ENCODE measurements at regions not wholly inside any gene's neighbourhood (a gene's known extent, or its start where the extent isn't known, plus 50 kb on each side); places are given as distances from the start of the nearest gene placed in this dataset.

- Histone ChIP-seq H3K79me2 (ENCODE audit: insufficient read depth, low read length) (no peaks in the 10 kb centered on the region), H3K9me3 (ENCODE audit: control insufficient read depth in 1 of 2, insufficient read depth in 1 of 2, low read depth in 1 of 2, low read length in 2 of 2) (no peaks in the 10 kb centered on the region), H3K9me2 (ENCODE audit: insufficient read depth) (no peaks in the 10 kb centered on the region), H4K20me1 (ENCODE audit: insufficient read depth) (no peaks in the 10 kb centered on the region), H3K36me3 (ENCODE audit: control insufficient read depth in 1 of 2, insufficient read depth in 2 of 2, low read length in 2 of 2) (no peaks in the 10 kb centered on the region), H3K4me1 (ENCODE audit: control insufficient read depth in 1 of 2, insufficient read depth in 2 of 2, low read length in 2 of 2) (no peaks in the 10 kb centered on the region), H3K27ac (ENCODE audit: low read depth, low read length) (no peak overlapping the region), H3K27me3 (ENCODE audit: insufficient read depth, low read length) (no peaks in the 10 kb centered on the region), H3K4me3 (replicated peaks in 1 of 2; ENCODE audit: low read depth in 1 of 2, low read length in 2 of 2) (no peak overlapping the region), H3K9ac (ENCODE audit: low read length) (no peak overlapping the region), H3K4me2 (ENCODE audit: low read length) (no peak overlapping the region), H2AFZ (ENCODE audit: low read depth, low read length, poor library complexity, severe bottlenecking) (no peak overlapping the region)
- ChIA-PET POLR2A (no interaction called here), RAD21 (ENCODE audit: low non-redundant PET in 1 of 2, low total read pairs in 2 of 2, uncharacterized antibody in 2 of 2, unreplicated experiment in 2 of 2) (no interaction called here), CTCF (no interaction called here)
- intact Hi-C loops (cut with micrococcal nuclease): no loop called here
- TF ChIP-seq CEBPB (IDR thresholded peaks at IDR 0.05; ENCODE audit: low read depth): no peak
- TF ChIP-seq EZH2phosphoT487 (IDR thresholded peaks at IDR 0.05; ENCODE audit: borderline replicate concordance): no peak
- no peak for TF ChIP-seq CTCF (IDR thresholded peaks at IDR 0.05 in 2 of 3, conservative IDR thresholded peaks at IDR 0.05 in 1 of 3; ENCODE audit: borderline replicate concordance in 1 of 3, insufficient read depth in 1 of 3, low read depth in 2 of 3, low read length in 2 of 3)
- TF ChIP-seq POLR2A (IDR thresholded peaks at IDR 0.05; ENCODE audit: borderline replicate concordance, extremely low read depth, insufficient read depth, insufficient read length): no peak
- TF ChIP-seq ATF3 (IDR thresholded peaks at IDR 0.05): no peak
- no peak for TF ChIP-seq ZBTB33 (IDR thresholded peaks at IDR 0.05; ENCODE audit: extremely low read depth, insufficient replicate concordance, low read length)
- TF ChIP-seq POLR2AphosphoS5 (IDR thresholded peaks at IDR 0.05; ENCODE audit: low read depth, low read length): no peak
- TF ChIP-seq JUND (IDR thresholded peaks at IDR 0.05): no peak
- no peak for TF ChIP-seq CBX3 (IDR thresholded peaks at IDR 0.05; ENCODE audit: low read depth)
- no peak for TF ChIP-seq ZNF274 (IDR thresholded peaks at IDR 0.05; ENCODE audit: low read depth, low read length)
- no peak for TF ChIP-seq ELF1 (IDR thresholded peaks at IDR 0.05; ENCODE audit: borderline replicate concordance, low read depth)
- no peak for TF ChIP-seq SP1 (IDR thresholded peaks at IDR 0.05; ENCODE audit: low read depth)
- no peak for TF ChIP-seq EZH2 (IDR thresholded peaks at IDR 0.05)
- TF ChIP-seq YY1 (IDR thresholded peaks at IDR 0.05; ENCODE audit: extremely low read depth, insufficient replicate concordance, low read depth, low read length): no peak
- no peak for TF ChIP-seq FOSL1 (IDR thresholded peaks at IDR 0.05; ENCODE audit: low read depth)
- no peak for TF ChIP-seq EGR1 (IDR thresholded peaks at IDR 0.05; ENCODE audit: low read depth)
- no TSS peak for BruUV-seq (replicated peaks)
- ATAC-seq (no peak), DNase-seq (ENCODE audit: low read depth, low spot score) (no peak)
Measured at GRCh38 chrX:39165773-39166172, 364.5 kb downstream of the MID1IP1 start.

Measured in HCT116 (cell line).